ENCODE measurements at regions not wholly inside any gene's neighbourhood (a gene's known extent, or its start where the extent isn't known, plus 50 kb on each side); places are given as distances from the start of the nearest gene placed in this dataset.
A peak's percentile ranks its signal among the peaks of the same experiment; 100 is the strongest.

DNA sequence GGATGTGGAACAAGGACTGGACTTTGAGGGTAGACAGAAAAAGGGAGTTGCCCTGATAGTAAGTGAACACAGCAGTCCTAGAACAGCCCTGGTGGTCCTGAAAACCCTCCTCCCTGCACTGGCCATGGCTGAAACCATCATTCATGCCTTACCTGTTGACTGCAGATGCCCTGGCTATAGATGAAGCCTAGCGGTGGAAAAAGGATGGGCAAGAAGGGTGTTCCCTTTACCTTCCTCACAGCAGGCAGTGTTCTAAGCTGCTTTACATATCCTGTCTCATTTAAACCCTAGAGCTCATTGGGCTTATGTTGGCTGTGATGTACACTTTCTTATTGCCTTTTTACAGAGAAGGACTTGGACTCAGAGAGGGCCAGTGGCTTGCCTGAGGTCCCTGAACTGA is 133.6 kb downstream of the C11orf91 start:
- Mint-ChIP-seq H3K36me3 (peaks cover 0 to 5% (median 0%) of the 10 kb centered on the region in 3 donors), H3K4me3 (no peak overlapping the region), H3K4me1 (no peaks in the 10 kb centered on the region), H3K9me3 (peaks cover 0 to 5% (median 0%) of the 10 kb centered on the region in 9 donors), H3K27ac (no peak overlapping the region), H3K27me3 (peaks cover 3 to 17% (median 12%) of the 10 kb centered on the region in 5 donors)
- ATAC-seq: no peak
- no peak for DNase-seq
- POLR2A ChIA-PET: no interaction called here

DNA sequence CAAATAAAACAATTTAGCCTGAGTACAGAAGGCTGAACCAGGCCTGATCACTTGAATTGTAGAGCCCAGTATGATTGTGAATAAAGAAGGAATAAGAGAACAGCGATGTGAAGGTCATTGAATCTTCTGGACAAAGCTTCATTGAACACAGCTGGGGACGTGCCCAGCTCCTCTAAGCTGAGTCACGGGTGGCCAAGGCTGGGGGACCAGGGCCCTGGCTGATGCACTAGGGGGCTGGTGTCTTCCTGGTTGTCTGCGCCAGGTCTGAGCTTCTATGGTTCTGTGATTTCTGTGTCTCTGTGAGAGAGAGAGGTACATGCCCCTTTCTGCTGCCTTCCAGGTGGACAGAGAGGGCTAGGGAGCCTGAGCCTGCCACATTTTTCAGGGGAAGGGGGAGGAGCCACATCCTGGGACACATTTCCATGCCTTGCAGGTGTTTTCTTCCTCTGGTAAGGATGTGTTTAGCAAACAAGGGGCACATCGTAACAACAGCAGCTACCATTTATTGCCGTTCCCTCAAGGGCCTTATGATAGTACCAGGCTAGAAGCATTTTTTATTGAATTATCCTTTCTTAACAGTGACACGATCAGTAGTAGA is 135.7 kb downstream of the C11orf91 start:
- H3K27me3 Mint-ChIP-seq: peaks cover 0 to 17% (median 8%) of the 10 kb centered on the region in 5 donors
- H3K36me3 Mint-ChIP-seq: no peaks in the 10 kb centered on the region
- H3K9me3 Mint-ChIP-seq: no peaks in the 10 kb centered on the region
- H3K4me1 Mint-ChIP-seq: no peaks in the 10 kb centered on the region
- no peak for ATAC-seq
- POLR2A ChIA-PET: no interaction called here
- no peak overlapping the region for H3K4me3 Mint-ChIP-seq
- H3K27ac Mint-ChIP-seq: no peak overlapping the region
- no peak for DNase-seq

DNA sequence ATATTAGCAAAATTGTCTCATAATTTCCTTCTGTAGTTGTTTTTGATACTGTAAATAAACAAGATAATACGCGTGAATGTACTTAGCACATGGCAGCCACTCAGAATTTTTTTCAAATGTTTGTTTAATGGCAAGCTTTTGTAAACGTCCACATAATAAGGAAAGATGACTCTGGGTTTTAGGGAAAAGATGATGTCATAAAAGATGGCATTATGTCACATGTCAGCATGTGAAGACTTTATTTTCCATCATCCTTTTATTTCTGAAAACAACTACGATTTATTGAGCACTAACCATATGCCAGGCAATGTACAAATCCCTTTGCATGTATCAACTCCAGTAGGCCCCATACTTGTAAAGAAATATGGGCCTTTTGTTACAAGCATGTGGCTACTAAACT is 139.9 kb downstream of the C11orf91 start:
- DNase-seq (no peak), ATAC-seq (no peak)
- Mint-ChIP-seq H3K27ac (no peak overlapping the region), H3K27me3 (peaks cover 4 to 14% (median 8%) of the 10 kb centered on the region in 5 donors), H3K9me3 (no peaks in the 10 kb centered on the region), H3K36me3 (no peaks in the 10 kb centered on the region), H3K4me3 (no peak overlapping the region), H3K4me1 (no peaks in the 10 kb centered on the region)
- POLR2A ChIA-PET: no interaction called here

DNA sequence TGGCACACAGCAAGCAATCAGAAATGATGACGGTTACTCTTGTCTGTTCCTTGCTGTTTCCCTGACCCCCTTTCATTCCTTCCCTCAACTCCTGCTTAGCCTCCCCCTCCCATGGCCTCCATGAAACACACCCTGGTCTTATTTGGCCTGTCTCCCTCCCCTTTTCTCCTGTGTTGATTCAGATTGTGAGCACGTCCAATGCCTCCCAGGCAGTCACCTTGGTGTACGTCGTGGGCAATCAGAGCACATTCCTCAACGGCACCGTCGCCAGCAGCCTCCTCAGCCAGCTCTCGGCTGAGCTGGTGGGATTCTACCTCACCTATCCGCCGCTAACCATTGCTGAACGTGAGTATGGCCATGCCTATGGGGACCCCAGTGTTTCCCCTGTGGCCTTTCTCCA is 141.1 kb downstream of the C11orf91 start:
- no peaks in the 10 kb centered on the region for H3K4me1 Mint-ChIP-seq
- peaks cover 3 to 20% (median 8%) of the 10 kb centered on the region in 5 donors for H3K27me3 Mint-ChIP-seq
- DNase-seq: no peak
- ATAC-seq: no peak
- H3K4me3 Mint-ChIP-seq: no peak overlapping the region
- no peaks in the 10 kb centered on the region for H3K9me3 Mint-ChIP-seq
- peak overlapping the region in 1 of 10 donors; percentile 80 for H3K27ac Mint-ChIP-seq
- POLR2A ChIA-PET: no interaction called here
- H3K36me3 Mint-ChIP-seq: no peaks in the 10 kb centered on the region

DNA sequence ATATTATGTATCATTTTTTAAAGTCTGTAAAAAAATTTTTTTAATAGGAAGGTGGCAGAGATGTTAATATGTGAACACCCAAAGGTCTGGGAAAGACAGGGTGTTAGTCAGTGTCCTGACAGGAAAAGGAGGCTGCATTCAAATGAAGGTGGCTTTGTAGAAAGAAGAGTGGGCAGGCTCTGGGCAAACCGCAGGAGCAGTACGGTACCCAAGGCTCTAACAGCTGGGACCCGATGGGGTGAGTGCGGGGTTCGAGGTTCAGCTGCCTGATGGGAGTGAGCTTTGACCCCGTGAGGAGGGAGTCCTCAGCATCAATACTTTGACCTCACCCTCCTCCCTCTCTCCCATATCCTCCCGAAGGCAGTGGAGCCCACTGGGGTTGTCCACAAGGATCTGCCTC is 142.5 kb downstream of the C11orf91 start:
- Mint-ChIP-seq H3K4me1 (no peaks in the 10 kb centered on the region), H3K4me3 (no peak overlapping the region), H3K27ac (no peak overlapping the region), H3K9me3 (no peaks in the 10 kb centered on the region), H3K27me3 (peaks cover 3 to 20% (median 9%) of the 10 kb centered on the region in 5 donors), H3K36me3 (no peaks in the 10 kb centered on the region)
- POLR2A ChIA-PET: no interaction called here
- no peak for ATAC-seq
- DNase-seq: no peak

DNA sequence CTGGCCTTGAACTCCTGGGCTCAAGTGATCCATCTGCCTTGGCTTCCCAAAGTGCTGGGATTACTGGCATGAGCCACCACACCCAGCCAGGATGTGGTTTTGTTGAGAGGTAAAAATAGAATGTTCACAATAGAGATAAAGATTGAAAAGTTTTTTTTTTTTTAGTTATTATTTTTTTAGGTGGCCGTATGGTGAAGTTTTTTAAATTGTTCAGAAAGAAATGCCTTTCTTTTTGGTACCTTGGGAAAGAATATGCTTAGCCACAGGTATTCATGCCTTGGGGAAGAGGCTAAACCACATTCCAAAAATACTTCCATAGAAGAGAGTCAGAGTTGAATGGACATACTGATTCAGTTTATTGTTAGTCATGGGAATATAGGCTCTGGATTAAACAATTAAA is 143.4 kb downstream of the C11orf91 start:
- DNase-seq (no peak), ATAC-seq (no peak)
- POLR2A ChIA-PET: no interaction called here
- Mint-ChIP-seq H3K9me3 (no peaks in the 10 kb centered on the region), H3K4me3 (no peak overlapping the region), H3K36me3 (no peaks in the 10 kb centered on the region), H3K4me1 (no peaks in the 10 kb centered on the region), H3K27me3 (peaks cover 5 to 28% (median 9%) of the 10 kb centered on the region in 5 donors), H3K27ac (no peak overlapping the region)

DNA sequence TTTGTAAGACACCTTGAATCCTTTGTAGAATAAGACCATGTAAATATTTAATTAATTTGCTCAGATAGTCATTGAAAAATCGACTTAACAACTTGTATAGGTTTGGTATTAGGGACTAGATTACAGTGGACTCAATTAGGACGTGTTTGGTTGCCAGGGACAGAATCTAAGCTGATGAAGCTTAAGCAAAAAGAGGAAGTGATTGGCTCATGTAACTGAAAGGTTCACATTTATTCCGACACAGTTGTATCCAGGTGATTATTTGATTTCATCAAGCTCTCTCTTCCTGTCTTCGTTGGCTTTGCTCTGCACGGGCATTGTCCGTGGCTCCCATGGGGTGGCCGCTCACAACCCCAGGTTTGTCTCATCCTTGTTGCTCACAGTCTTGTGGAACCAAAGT is 146.4 kb downstream of the C11orf91 start:
- Mint-ChIP-seq H3K27me3 (peaks cover 7 to 26% (median 14%) of the 10 kb centered on the region in 5 donors), H3K36me3 (no peaks in the 10 kb centered on the region), H3K27ac (no peak overlapping the region), H3K4me3 (no peak overlapping the region), H3K4me1 (no peaks in the 10 kb centered on the region), H3K9me3 (no peaks in the 10 kb centered on the region)
- ATAC-seq (no peak), DNase-seq (no peak)
- POLR2A ChIA-PET: no interaction called here

DNA sequence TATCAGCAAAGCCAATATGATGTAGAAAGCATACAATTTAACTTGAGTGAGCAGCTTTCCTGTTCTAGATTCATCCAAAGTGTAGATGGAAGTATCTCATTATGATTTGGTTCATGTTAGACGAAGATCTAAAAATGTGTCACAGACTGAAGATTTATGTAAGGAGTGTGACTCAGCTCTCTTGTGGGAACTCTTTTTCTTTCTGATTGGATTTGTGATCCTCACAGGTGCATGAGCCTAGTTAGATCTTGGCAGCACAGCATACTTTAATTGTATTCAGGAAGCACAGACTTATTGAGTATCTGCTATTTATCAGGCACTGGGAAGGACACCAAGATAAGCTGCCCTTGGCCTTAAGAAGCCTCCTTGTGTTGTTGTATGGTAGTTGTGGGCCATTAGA is 147.1 kb downstream of the C11orf91 start:
- no peak for DNase-seq
- no peaks in the 10 kb centered on the region for H3K9me3 Mint-ChIP-seq
- no peak overlapping the region for H3K4me3 Mint-ChIP-seq
- peaks cover 8 to 26% (median 14%) of the 10 kb centered on the region in 5 donors for H3K27me3 Mint-ChIP-seq
- no peak for ATAC-seq
- H3K4me1 Mint-ChIP-seq: no peaks in the 10 kb centered on the region
- no peaks in the 10 kb centered on the region for H3K36me3 Mint-ChIP-seq
- POLR2A ChIA-PET: no interaction called here
- H3K27ac Mint-ChIP-seq: no peak overlapping the region

DNA sequence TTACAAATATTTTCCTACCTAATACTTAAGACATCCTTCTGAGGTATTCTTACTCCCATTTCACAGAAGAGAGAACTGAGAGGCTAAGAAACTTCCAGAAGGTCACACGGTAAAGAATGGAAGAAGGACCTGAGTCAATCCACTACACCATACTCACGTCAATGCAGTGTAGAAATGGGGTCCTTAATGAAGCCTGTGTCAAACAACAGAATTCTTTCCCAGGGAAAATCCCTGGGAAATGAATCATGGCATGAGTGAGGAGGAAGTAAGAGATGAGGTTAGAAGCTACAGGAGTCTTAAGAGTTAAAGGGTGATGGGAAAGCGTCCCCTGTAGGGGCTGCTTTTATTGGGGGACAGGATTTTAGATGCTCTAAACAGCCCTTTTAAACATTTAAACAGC is 147.9 kb downstream of the C11orf91 start:
- H3K36me3 Mint-ChIP-seq: no peaks in the 10 kb centered on the region
- ATAC-seq (no peak), DNase-seq (no peak)
- no peak overlapping the region for H3K4me3 Mint-ChIP-seq
- H3K4me1 Mint-ChIP-seq: no peaks in the 10 kb centered on the region
- POLR2A ChIA-PET: no interaction called here
- H3K9me3 Mint-ChIP-seq: no peaks in the 10 kb centered on the region
- peaks cover 8 to 26% (median 16%) of the 10 kb centered on the region in 5 donors for H3K27me3 Mint-ChIP-seq
- no peak overlapping the region for H3K27ac Mint-ChIP-seq

DNA sequence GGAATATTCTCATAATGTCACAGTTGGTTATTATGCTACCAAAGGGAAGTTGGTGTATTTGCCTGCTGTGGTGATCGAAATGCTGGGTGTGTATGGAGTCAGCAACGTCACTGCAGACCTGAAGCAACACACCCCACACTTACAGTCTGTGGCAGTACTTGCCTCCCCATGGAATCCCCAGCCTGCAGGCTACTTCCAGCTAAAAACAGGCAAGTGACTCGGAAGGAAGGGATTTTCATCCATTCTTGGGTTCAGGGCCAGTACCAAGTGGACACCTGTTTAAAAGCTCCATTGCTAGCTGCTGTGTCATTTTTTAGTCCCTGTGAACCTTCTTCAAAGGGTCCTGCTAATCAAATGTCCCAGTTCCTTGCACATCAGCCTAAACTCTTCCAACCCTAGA is 149.6 kb downstream of the C11orf91 start:
- POLR2A ChIA-PET: no interaction called here
- ATAC-seq: no peak
- H3K27me3 Mint-ChIP-seq: peaks cover 10 to 39% (median 26%) of the 10 kb centered on the region in 5 donors

DNA sequence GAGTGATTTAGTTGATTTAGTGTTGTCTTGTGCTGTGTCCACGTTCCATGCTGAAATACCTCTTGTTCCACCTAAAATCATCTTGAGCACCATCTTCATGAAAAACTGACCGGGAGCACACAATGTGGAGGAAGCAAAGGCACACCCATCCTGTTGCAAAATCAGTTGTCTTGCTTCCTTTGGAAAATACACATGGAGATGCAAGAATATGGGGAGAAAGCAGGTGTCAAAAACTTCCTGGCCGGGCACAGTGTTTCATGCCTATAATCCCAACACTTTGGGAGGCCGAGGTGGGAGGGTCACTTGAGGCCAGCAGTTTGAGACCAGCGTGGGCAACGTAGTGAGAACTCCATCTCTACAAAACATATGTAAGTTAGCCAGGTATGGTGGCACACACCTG is 151.1 kb downstream of the C11orf91 start:
- POLR2A ChIA-PET: no interaction called here
- H3K4me3 Mint-ChIP-seq: no peak overlapping the region
- H3K4me1 Mint-ChIP-seq: no peaks in the 10 kb centered on the region
- peaks cover 10 to 29% (median 26%) of the 10 kb centered on the region in 5 donors for H3K27me3 Mint-ChIP-seq
- DNase-seq: no peak
- H3K9me3 Mint-ChIP-seq: no peaks in the 10 kb centered on the region
- no peaks in the 10 kb centered on the region for H3K36me3 Mint-ChIP-seq
- no peak for ATAC-seq
- no peak overlapping the region for H3K27ac Mint-ChIP-seq

More for the DNA sequence above, 149.6 kb downstream of the C11orf91 start:
- no peak for DNase-seq
- Mint-ChIP-seq H3K9me3 (no peaks in the 10 kb centered on the region), H3K36me3 (no peaks in the 10 kb centered on the region), H3K4me3 (no peak overlapping the region), H3K27ac (no peak overlapping the region), H3K4me1 (no peaks in the 10 kb centered on the region)

DNA sequence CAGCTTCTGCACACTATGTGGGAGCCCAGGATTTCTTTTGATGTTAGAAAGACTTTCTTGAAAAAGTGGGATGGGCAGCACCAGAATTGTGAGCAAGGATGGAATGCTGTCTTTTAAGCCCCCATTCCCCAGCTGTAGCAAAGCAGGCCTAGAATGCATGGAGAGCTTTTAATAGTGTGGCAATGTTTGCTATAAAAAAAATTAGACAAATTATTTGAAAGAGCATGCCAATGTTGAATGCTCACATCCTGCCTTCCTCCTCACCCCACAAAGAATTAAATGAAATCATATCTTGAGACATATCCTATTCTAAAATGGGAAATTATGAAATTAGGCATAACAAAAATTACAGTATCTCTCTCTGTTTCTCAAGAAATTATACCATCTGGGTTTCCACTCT is 154.7 kb downstream of the C11orf91 start:
- H3K9me3 Mint-ChIP-seq: no peaks in the 10 kb centered on the region
- peaks cover 9 to 42% (median 33%) of the 10 kb centered on the region in 5 donors for H3K27me3 Mint-ChIP-seq
- no peak for DNase-seq
- H3K4me3 Mint-ChIP-seq: no peak overlapping the region
- no peaks in the 10 kb centered on the region for H3K36me3 Mint-ChIP-seq
- ATAC-seq: no peak
- POLR2A ChIA-PET: no interaction called here
- no peak overlapping the region for H3K27ac Mint-ChIP-seq
- no peaks in the 10 kb centered on the region for H3K4me1 Mint-ChIP-seq

DNA sequence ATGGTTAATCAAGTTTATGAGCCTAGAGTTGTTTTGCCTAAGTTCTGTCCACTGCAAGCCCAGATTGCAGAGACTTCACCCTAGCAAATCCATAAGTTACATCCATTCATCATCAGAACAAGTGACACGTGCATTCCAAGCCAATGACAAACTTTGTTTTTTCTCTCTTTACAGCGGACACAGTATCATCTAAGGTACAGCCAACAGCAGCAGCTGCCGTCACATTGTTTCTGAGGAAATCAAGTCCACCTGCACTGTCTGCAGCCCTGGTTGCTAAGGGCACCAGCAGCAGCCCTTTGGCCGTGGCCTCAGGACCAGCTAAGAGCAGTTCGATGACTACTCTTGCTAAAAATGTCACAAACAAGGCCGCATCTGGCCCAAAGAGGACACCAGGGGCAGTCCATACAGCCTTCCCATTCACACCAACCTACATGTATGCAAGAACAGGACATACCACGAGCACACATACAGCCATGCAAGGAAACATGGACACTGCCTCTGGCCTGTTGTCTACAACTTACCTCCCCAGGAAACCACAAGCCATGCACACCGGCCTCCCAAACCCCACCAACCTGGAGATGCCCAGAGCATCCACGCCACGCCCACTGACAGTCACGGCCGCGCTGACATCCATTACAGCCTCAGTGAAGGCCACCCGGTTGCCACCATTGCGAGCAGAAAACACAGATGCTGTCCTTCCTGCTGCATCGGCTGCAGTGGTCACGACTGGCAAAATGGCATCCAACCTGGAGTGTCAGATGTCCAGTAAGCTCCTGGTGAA is 155.8 kb downstream of the C11orf91 start:
- no peak overlapping the region for H3K4me3 Mint-ChIP-seq
- ATAC-seq (no peak), DNase-seq (no peak)
- H3K27ac Mint-ChIP-seq: no peak overlapping the region
- POLR2A ChIA-PET: interaction anchor here (0.6 kb wide), 1 partner anchor 97 kb away, joined by 3 read pairs; no protein-coding TSS in a partner anchor
- H3K4me1 Mint-ChIP-seq: no peaks in the 10 kb centered on the region
- H3K9me3 Mint-ChIP-seq: no peaks in the 10 kb centered on the region
- peaks cover 9 to 42% (median 30%) of the 10 kb centered on the region in 5 donors for H3K27me3 Mint-ChIP-seq
- H3K36me3 Mint-ChIP-seq: no peaks in the 10 kb centered on the region

DNA sequence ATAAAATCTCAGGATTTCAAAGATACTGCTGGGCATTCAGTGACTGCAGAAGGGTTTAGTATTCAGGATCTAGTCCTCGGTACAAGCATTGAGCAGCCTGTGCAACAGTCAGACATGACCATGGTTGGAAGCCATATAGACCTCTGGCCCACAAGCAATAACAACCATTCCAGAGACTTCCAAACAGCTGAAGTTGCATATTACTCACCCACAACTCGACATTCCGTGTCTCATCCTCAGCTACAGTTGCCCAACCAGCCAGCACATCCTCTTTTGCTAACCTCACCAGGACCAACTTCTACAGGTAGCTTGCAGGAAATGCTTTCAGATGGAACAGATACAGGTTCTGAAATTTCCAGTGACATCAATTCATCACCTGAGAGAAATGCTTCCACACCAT is 156.8 kb downstream of the C11orf91 start:
- Mint-ChIP-seq H3K27me3 (peaks cover 11 to 35% (median 30%) of the 10 kb centered on the region in 5 donors), H3K4me1 (peaks cover 0 to 1% (median 0%) of the 10 kb centered on the region in 4 donors), H3K27ac (peak overlapping the region in 1 of 10 donors; percentile 26), H3K4me3 (no peak overlapping the region), H3K36me3 (no peaks in the 10 kb centered on the region), H3K9me3 (no peaks in the 10 kb centered on the region)
- ATAC-seq (no peak), DNase-seq (no peak)
- POLR2A ChIA-PET: no interaction called here

All from naive thymus-derived CD8-positive, alpha-beta T cell (primary cell).